CD4-positive, alpha-beta T cell treated with Interleukin-12 subunit alpha and Interleukin-12 subunit beta, for 1 hour (primary cell): ENCODE measurements at regions not wholly inside any gene's neighbourhood (a gene's known extent, or its start where the extent isn't known, plus 50 kb on each side); places are given as distances from the start of the nearest gene placed in this dataset.
"Not testable (repeated sequence)": the region's sequence is repeated elsewhere in the genome, so short reads cannot be mapped to it uniquely, and the experiment has no call there.

Experiments
- DNase-seq: peaks from one replicate; pipeline ENCODE4 v3.0.0-alpha.2; 2020

GRCh38 chr6:134778431-134778830 is 171.5 kb downstream of the ALDH8A1 start:
- no peak for DNase-seq

GRCh38 chr6:134774201-134774638 is 175.7 kb downstream of the ALDH8A1 start:
- no peak for DNase-seq

GRCh38 chr6:134772671-134773360 is 177.1 kb downstream of the ALDH8A1 start:
- no peak for DNase-seq

GRCh38 chr6:134768931-134769330 is 181.0 kb downstream of the ALDH8A1 start:
- DNase-seq: no peak

DNA sequence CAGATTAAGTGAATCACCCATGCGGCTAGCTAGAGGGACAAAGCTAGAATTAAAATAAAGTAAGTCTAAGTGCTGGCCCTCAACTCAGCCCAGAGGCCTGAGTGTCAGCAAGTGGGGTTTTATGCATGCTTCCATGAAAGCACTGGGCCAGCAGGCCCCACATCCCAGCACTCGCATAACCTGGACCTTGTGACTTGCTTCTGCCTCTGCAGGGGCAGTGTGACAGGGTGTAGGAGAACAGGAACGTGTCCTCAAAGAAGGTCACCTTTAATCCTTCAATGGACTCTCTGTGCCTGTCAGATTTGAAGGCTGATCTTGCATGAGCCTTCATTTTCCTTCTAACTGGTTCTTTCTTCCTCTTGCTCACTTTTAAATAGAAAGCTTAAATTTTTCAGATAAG is 183.4 kb downstream of the ALDH8A1 start:
- DNase-seq: no peak

DNA sequence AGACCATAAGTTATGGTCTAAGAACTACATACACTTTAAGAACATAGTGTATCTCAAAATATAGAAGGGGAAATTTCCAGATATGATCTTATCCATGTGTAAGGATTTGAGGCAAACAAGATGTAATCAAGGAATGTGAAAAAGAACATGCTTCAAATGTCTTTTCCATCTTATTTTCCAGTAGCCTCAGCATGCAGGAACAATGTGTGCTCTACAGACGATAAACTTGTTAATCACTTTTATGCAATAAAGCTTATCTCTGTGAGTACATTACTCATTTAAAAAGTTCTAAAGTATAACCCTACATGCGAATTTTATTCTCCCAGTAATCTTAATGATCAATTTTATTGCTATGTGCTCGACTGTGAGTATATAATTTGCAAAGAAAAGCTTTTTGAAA is 185.2 kb downstream of the ALDH8A1 start:
- no peak for DNase-seq

DNA sequence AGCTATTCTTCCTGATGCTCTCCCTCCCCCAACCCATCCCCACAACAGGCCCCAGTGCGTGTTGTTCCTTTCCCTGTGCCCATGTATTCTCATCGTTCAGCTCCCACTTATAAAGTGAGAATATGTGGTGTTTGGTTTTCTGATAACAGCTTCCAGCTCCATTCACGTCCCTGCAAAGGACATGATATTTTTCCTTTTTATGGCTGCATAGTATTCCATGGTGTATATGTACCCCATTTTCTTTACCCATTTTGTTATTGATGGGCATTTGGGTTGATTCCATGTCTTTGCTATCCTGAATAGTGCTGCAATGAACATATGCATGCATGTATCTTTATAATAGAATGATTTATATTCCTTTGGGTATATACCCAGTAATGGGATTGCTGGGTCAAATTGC is 186.3 kb downstream of the ALDH8A1 start:
- DNase-seq: not testable (repeated sequence)

GRCh38 chr6:134758621-134759020 is 191.3 kb downstream of the ALDH8A1 start:
- DNase-seq: no peak

DNA sequence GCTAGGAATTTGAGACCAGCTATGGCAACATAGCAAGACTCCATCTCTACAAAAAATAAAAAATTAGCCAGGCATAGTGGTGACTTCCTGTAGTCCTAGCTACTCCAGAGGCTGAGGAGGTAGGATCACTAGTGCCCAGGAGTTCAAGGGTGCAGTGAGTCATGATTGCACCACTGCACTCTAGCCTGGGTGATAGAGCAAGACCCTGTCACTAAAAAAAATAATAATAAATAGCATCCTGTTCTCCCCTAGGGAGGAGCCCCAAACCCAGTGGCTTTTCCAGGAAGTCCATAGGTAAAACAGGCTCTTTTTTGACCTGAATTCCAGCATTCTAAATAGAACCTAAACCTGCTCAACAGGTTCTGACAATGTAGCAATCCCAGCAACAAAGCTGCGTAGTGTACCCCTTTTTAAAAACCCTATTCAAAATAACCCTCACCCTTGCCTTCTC is 192.0 kb downstream of the ALDH8A1 start:
- DNase-seq: no peak

DNA sequence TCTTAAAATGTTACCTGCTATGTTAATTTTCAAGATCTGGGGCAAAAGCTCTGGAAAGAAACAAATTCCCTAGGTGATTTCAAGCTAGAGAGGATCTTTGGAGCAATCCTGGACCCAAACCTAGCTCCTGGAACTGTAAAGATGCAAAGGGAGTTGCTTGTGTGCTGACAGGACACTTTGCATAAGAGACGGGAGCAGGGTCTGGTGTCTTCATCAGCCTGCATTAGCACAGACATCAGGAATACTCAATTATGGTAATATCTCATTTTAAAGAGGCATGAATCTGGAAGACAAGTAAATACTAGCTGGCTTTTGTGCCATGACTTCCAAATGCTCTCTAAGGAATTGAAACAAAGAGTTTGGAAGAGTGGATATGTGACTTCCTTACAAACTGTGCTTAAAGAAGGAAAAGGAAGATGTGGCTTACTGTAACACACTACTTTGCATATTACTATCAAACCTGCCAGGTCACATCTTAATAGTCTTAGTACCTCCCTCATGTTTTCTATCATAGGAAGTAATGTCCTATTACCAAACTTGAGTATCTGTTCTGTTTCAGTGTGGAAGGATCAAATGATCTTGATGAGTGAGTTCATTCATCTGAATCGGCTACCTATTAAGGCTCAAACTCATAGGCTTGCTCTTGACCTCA is 193.4 kb downstream of the ALDH8A1 start:
- no peak for DNase-seq

- no peak for DNase-seq
Measured at GRCh38 chr6:134754013-134754690, 195.7 kb downstream of the ALDH8A1 start.

DNA sequence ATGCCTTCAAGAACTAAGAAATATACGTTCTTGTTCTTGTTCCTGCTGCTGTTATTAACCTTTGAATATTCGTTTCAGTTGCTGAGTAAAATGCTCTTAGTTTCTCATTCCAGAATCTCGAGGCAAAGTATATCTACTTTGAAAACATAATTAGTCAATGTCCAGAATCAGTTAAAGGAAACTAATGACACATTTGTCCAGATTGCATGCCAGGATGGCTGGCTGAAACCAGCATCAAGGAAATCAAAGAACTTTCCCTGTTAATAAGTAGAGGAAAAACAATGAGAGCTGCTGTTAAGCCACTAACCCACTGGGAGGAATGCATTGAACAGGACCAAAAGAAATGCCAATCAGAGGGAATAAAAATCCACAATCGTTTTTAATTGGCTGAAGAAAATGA is 196.9 kb downstream of the ALDH8A1 start:
- DNase-seq: no peak

- DNase-seq: no peak
Measured at GRCh38 chr6:134752445-134752844, 197.5 kb downstream of the ALDH8A1 start.

- DNase-seq: no peak
Measured at GRCh38 chr6:134750669-134751068, 199.2 kb downstream of the ALDH8A1 start.

- DNase-seq: no peak
Measured at GRCh38 chr6:134748484-134748883, 201.4 kb downstream of the ALDH8A1 start.

DNA sequence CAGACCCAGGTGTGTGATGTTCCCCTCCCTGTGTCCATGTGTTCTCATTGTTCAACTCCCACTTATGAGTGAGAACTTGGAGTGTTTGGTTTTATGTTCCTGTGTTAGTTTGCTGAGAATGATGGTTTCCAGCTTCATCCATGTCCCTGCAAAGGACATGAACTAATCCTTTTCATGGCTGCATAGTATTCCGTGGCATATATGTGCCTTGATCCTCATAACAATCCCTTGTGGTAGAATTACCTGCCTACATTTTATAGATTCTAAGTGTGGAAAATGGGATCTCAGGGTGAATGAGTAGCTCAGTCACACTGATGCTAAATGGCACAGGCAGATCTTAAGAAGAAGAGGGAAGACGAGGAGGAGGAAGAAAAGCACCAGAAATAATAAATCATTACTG is 202.7 kb downstream of the ALDH8A1 start:
- DNase-seq: not testable (repeated sequence)

DNA sequence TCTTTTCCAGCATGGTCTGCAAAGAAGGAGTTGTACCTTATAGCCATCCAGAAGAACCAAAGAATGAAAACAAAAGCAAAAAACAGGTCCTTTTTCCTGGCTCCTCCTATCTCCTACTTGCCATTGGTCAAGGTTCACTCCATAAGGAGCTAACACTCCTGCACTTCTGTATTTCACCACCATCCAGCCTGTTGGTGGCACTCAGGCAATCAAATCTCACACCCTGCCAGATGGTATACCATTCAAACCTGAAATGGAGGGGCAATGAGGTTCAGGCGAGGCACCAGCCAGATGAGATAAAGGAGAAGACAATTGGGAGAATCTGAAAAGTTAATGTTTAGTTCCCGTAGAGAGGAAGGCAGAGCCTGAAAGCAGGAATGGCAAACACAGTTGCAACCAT is 203.8 kb downstream of the ALDH8A1 start:
- DNase-seq: no peak

DNA sequence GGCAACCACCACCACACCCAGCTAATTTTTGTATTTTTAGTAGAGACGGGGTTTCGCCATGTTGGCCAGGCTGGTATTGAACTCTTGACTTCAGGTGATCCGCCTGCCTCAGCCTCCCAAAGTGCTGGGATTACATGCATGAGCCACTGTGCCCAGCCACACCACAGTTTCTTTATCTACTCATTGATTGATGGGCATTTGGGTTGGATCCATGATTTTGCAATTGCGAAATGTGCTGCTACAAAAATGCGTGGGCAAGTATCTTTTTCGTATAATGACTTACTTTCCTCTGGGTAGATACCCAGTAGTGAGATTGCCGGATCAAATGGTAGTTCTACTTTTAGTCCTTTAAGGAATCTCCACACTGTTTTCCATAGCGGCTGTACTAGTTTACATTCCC is 204.7 kb downstream of the ALDH8A1 start:
- DNase-seq: not testable (repeated sequence)

DNA sequence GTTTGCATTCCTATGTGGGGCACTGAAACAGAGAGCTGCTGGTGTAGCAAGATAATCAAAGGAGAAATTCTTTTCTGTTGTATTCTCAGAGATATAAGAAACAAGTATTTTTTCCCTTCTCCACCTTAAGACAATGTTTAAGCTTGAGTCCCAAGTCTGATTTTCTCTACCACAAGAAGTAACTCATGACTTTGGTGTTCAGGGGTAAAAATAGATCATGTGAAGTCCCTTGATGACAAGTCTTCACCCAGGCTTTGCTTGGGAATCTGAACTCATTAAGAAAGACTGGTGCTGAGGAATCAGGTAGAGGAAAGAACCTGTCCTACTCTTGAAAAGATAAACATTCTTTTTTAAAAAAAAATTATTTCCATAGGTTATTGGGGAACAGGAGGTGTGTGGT is 205.6 kb downstream of the ALDH8A1 start:
- DNase-seq: no peak

GRCh38 chr6:134741200-134741536 is 208.7 kb downstream of the ALDH8A1 start:
- DNase-seq: no peak

DNA sequence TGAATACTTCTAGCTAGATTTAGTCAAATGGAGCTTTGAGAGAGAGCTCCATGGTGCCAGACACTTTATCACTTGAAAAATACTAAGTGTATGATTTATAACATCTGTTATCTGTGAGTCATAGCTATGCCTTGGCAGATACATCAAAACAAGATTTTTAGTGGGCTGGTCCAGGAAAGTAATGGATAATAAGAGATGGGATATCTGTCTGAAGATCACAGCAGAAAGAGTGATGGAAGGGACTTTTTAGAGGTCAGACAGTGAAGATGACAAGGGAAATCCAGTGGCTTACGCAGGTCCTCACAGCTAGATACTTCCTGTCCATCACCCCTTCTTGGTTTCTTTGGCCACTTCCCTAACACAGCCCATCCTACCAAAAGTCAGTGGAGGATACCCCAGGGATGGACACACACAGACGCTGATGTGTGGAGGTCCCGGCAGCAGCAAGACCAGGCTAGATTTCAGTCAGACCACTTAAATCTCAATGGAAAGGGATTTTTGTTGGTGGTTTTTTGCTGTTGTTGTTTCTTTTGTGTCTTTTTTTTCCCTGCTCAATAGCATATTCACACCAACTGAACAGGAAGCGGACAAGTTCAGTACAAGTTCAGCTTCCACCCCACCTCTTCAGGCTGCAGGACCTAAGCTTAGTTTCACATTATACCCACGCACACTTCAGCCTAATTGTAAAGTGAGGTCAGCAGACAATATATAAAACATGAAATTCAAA is 209.3 kb downstream of the ALDH8A1 start:
- no peak for DNase-seq

DNA sequence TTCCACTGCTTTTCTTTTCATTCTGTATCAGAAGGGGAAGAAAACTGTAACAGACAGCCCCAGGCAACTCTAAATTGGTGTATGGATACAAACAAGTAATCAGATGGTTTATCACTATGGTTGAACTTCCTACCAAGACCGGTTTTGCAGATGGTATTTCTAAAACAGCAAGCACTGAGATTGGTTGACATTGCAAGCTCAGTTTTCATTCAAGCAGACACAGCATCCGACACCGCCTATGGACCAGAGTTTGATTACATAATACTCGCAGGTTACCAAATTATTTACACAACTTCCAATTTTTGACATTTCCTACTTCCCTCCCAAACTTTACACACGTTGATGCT is 209.9 kb downstream of the ALDH8A1 start:
- DNase-seq: no peak

GRCh38 chr6:134739299-134740026 is 210.4 kb downstream of the ALDH8A1 start:
- no peak for DNase-seq
